GM18868 (cell line): ENCODE measurements at regions not wholly inside any gene's neighbourhood (a gene's known extent, or its start where the extent isn't known, plus 50 kb on each side); places are given as distances from the start of the nearest gene placed in this dataset.
"Not testable (repeated sequence)": the region's sequence is repeated elsewhere in the genome, so short reads cannot be mapped to it uniquely, and the experiment has no call there.

Experiments used
- ATAC-seq: cut with Tn5 transposase; IDR thresholded peaks from one replicate; pipeline ENCODE4 v1.9.1; 2021; ENCODE audit warnings: mild to moderate bottlenecking, moderate library complexity; ENCODE audit not compliant: unreplicated experiment

- ATAC-seq, result no peak
These were observed 308.2 kb upstream of the CHORDC1 start for GRCh38 chr11:90531001-90531400.

GRCh38 chr11:90525962-90526361 lies 303.1 kb upstream of the CHORDC1 start:
- no peak for ATAC-seq

GRCh38 chr11:90512846-90513245 lies 290.0 kb upstream of the CHORDC1 start:
- ATAC-seq, result peak; percentile 70

- ATAC-seq, result no peak
These were observed 288.0 kb upstream of the CHORDC1 start for GRCh38 chr11:90510839-90511238.

- ATAC-seq, result no peak
These were observed 278.2 kb upstream of the CHORDC1 start for GRCh38 chr11:90500922-90501568.

GRCh38 chr11:90496722-90497121 lies 273.9 kb upstream of the CHORDC1 start:
- ATAC-seq, result no peak

- no peak for ATAC-seq
These were observed 270.5 kb upstream of the CHORDC1 start for GRCh38 chr11:90493379-90493778.

GRCh38 chr11:90491466-90491865 lies 268.6 kb upstream of the CHORDC1 start:
- no peak for ATAC-seq

GRCh38 chr11:90476442-90477007 lies 253.7 kb upstream of the CHORDC1 start:
- peak; percentile 89 for ATAC-seq

- ATAC-seq, result no peak
These were observed 246.1 kb upstream of the CHORDC1 start for GRCh38 chr11:90468923-90469322.

GRCh38 chr11:90465553-90465952 lies 242.7 kb upstream of the CHORDC1 start:
- ATAC-seq, result no peak

- ATAC-seq, result not testable (repeated sequence)
These were observed 232.6 kb upstream of the CHORDC1 start for GRCh38 chr11:90455347-90455920.

GRCh38 chr11:90453525-90453924 lies 230.7 kb upstream of the CHORDC1 start:
- no peak for ATAC-seq

GRCh38 chr11:90449606-90450005 lies 226.8 kb upstream of the CHORDC1 start:
- no peak for ATAC-seq

- ATAC-seq, result no peak
These were observed 225.4 kb upstream of the CHORDC1 start for GRCh38 chr11:90448256-90448655.

- ATAC-seq, result no peak
These were observed 224.8 kb upstream of the CHORDC1 start for GRCh38 chr11:90447618-90448017.

- no peak for ATAC-seq
These were observed 223.4 kb upstream of the CHORDC1 start for GRCh38 chr11:90446207-90446606.

GRCh38 chr11:90438069-90438468 lies 215.2 kb upstream of the CHORDC1 start:
- ATAC-seq, result no peak

GRCh38 chr11:90434858-90435257 lies 212.0 kb upstream of the CHORDC1 start:
- no peak for ATAC-seq

- ATAC-seq, result no peak
These were observed 206.0 kb upstream of the CHORDC1 start for GRCh38 chr11:90428836-90429235.

- peak; percentile 62 for ATAC-seq
These were observed 203.6 kb upstream of the CHORDC1 start for GRCh38 chr11:90426442-90426841.

- ATAC-seq, result no peak
These were observed 200.5 kb upstream of the CHORDC1 start for GRCh38 chr11:90423378-90423777.
